ENCODE measurements at regions not wholly inside any gene's neighbourhood (a gene's known extent, or its start where the extent isn't known, plus 50 kb on each side); places are given as distances from the start of the nearest gene placed in this dataset.

DNA sequence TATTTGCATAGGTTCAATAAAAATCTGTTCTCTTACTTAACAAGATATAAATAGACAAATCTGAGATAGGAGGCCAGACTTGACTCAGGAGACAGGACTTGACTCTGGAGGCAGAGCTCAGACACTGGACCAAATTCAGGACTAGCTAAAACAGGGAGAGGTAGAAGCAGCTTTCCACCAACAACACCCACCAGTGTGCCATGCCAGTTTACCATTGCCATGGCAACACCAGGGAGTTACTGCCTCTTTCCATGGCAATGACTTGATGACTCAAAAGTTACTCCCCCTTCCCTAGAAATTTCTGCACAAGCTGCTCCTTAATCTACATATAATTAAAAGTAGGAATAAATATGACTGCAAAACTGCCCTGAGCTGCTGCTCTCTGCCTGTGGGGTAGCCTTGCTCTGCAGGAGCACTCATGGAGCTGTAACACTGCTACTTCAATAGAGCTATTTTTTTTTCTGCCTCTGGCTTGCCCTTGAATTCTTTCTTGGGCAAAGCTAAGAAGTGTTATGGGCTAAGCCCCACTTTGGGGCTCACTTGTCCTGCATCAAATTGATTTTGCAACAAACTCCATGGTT, 473.0 kb downstream of the PLK2 start:
- TF ChIP-seq SP1 (IDR thresholded peaks at IDR 0.05) (no peak), TAF1 (conservative IDR thresholded peaks at IDR 0.05) (no peak), FOXA1 (IDR thresholded peaks at IDR 0.05) (no peak), HNF4G (IDR thresholded peaks at IDR 0.05) (no peak), HNF4A (conservative IDR thresholded peaks at IDR 0.05) (no peak)
- TF ChIP-seq, protein P1, sequence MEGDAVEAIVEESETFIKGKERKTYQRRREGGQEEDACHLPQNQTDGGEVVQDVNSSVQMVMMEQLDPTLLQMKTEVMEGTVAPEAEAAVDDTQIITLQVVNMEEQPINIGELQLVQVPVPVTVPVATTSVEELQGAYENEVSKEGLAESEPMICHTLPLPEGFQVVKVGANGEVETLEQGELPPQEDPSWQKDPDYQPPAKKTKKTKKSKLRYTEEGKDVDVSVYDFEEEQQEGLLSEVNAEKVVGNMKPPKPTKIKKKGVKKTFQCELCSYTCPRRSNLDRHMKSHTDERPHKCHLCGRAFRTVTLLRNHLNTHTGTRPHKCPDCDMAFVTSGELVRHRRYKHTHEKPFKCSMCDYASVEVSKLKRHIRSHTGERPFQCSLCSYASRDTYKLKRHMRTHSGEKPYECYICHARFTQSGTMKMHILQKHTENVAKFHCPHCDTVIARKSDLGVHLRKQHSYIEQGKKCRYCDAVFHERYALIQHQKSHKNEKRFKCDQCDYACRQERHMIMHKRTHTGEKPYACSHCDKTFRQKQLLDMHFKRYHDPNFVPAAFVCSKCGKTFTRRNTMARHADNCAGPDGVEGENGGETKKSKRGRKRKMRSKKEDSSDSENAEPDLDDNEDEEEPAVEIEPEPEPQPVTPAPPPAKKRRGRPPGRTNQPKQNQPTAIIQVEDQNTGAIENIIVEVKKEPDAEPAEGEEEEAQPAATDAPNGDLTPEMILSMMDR (IDR thresholded peaks at IDR 0.05; ENCODE audit: low read depth, low read length, missing input control): no peak
- H3K9me3 ChIP-seq (ENCODE audit: control insufficient read depth in 4 of 4, low read length in 3 of 4): no peaks in the 10 kb centered on the region
- H3K4me3 ChIP-seq (ENCODE audit: low read depth in 1 of 3, low read length in 3 of 3): no peak overlapping the region
- H3K27me3 ChIP-seq (ENCODE audit: control insufficient read depth in 4 of 4, insufficient read depth in 4 of 4, low read length in 3 of 4): no peaks in the 10 kb centered on the region
- H3K36me3 ChIP-seq (ENCODE audit: control insufficient read depth in 4 of 4, insufficient read depth in 3 of 4, low read depth in 1 of 4, low read length in 3 of 4): no peaks in the 10 kb centered on the region
- H3K4me1 ChIP-seq (ENCODE audit: control insufficient read depth in 4 of 4, insufficient read depth in 4 of 4, low read length in 3 of 4): no peaks in the 10 kb centered on the region
- no peak for DNase-seq (ENCODE audit: low spot score)
- H3K27ac ChIP-seq (ENCODE audit: low read depth in 1 of 2, low read length in 2 of 2): no peak overlapping the region
- no peak overlapping the region for H3K9ac ChIP-seq (ENCODE audit: low read depth in 1 of 2, low read length in 2 of 2)

DNA sequence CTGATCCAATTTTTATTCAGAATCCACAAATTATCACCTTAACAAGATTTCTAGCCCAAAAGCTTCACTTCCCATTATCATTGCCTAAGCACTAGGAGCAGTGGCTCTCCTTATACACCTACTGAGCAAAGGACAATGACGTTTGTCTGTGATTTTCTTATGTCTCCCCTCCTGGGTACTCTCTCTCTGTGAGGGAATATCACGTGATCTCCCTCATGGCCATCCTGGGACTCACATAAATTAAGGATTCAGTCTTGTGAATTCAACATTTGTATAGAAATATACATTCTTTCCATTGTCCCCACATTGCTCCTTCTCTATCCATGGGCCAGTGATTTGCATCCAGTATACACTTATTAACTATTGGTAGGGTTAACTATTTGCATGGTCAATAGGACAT, 476.5 kb downstream of the PLK2 start:
- Histone ChIP-seq H3K27ac (ENCODE audit: low read depth in 1 of 2, low read length in 2 of 2) (no peak overlapping the region), H3K9me3 (ENCODE audit: control insufficient read depth in 4 of 4, low read length in 3 of 4) (no peaks in the 10 kb centered on the region), H3K36me3 (ENCODE audit: control insufficient read depth in 4 of 4, insufficient read depth in 3 of 4, low read depth in 1 of 4, low read length in 3 of 4) (no peaks in the 10 kb centered on the region), H3K27me3 (ENCODE audit: control insufficient read depth in 4 of 4, insufficient read depth in 4 of 4, low read length in 3 of 4) (no peaks in the 10 kb centered on the region), H3K4me1 (ENCODE audit: control insufficient read depth in 4 of 4, insufficient read depth in 4 of 4, low read length in 3 of 4) (no peaks in the 10 kb centered on the region), H3K9ac (ENCODE audit: low read depth in 1 of 2, low read length in 2 of 2) (no peak overlapping the region), H3K4me3 (ENCODE audit: low read depth in 1 of 3, low read length in 3 of 3) (no peak overlapping the region)
- no peak for DNase-seq (ENCODE audit: low spot score)
- TF ChIP-seq TAF1 (conservative IDR thresholded peaks at IDR 0.05) (no peak), HNF4G (IDR thresholded peaks at IDR 0.05) (no peak), FOXA2 (IDR thresholded peaks at IDR 0.05) (no peak), RXRA (IDR thresholded peaks at IDR 0.05) (no peak)
- TF ChIP-seq, protein P1 (IDR thresholded peaks at IDR 0.05; ENCODE audit: low read depth, low read length, missing input control): no peak
- TF ChIP-seq, protein P2, sequence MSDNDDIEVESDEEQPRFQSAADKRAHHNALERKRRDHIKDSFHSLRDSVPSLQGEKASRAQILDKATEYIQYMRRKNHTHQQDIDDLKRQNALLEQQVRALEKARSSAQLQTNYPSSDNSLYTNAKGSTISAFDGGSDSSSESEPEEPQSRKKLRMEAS (IDR thresholded peaks at IDR 0.05): no peak
- WGBS: 39% methylated on average over 2 of the region's 2 CpGs

DNA sequence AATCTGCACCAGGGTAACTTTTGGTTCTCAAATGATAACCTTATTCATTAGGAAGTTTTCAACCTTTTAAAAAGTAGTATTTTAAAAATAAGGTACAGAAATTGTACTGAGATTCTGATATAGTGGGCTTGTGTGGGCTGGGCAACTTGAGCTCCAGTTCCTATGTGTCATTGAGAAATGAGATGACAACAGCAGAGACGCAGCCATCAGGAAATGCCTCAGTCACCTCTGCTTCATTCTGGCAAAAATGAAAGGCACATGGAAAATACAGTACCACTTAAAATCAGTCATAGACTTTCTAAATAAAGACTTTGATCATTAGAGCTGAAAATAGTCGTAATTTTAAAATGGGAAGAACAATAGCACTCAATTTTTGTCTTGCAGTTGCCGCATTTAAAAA, 480.2 kb downstream of the PLK2 start:
- WGBS: 89% methylated on average over 3 of the region's 3 CpGs
- TF ChIP-seq, protein P3, sequence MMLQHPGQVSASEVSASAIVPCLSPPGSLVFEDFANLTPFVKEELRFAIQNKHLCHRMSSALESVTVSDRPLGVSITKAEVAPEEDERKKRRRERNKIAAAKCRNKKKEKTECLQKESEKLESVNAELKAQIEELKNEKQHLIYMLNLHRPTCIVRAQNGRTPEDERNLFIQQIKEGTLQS (IDR thresholded peaks at IDR 0.05): no peak
- TF ChIP-seq, protein P4, sequence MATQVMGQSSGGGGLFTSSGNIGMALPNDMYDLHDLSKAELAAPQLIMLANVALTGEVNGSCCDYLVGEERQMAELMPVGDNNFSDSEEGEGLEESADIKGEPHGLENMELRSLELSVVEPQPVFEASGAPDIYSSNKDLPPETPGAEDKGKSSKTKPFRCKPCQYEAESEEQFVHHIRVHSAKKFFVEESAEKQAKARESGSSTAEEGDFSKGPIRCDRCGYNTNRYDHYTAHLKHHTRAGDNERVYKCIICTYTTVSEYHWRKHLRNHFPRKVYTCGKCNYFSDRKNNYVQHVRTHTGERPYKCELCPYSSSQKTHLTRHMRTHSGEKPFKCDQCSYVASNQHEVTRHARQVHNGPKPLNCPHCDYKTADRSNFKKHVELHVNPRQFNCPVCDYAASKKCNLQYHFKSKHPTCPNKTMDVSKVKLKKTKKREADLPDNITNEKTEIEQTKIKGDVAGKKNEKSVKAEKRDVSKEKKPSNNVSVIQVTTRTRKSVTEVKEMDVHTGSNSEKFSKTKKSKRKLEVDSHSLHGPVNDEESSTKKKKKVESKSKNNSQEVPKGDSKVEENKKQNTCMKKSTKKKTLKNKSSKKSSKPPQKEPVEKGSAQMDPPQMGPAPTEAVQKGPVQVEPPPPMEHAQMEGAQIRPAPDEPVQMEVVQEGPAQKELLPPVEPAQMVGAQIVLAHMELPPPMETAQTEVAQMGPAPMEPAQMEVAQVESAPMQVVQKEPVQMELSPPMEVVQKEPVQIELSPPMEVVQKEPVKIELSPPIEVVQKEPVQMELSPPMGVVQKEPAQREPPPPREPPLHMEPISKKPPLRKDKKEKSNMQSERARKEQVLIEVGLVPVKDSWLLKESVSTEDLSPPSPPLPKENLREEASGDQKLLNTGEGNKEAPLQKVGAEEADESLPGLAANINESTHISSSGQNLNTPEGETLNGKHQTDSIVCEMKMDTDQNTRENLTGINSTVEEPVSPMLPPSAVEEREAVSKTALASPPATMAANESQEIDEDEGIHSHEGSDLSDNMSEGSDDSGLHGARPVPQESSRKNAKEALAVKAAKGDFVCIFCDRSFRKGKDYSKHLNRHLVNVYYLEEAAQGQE (IDR thresholded peaks at IDR 0.05): no peak
- TF ChIP-seq RXRA (IDR thresholded peaks at IDR 0.05) (no peak), GABPA (IDR thresholded peaks at IDR 0.05 in 1 of 2, conservative IDR thresholded peaks at IDR 0.05 in 1 of 2) (no peak), FOXA2 (IDR thresholded peaks at IDR 0.05) (no peak), FOXA1 (IDR thresholded peaks at IDR 0.05) (no peak), SP1 (IDR thresholded peaks at IDR 0.05) (no peak), HNF4G (IDR thresholded peaks at IDR 0.05) (no peak), HNF4A (conservative IDR thresholded peaks at IDR 0.05) (no peak), TAF1 (conservative IDR thresholded peaks at IDR 0.05) (no peak), RAD21 (IDR thresholded peaks at IDR 0.05) (no peak), EGR1 (IDR thresholded peaks at IDR 0.05; ENCODE audit: low read depth in 2 of 2) (no peak), YY1 (IDR thresholded peaks at IDR 0.05) (no peak), NR2F2 (IDR thresholded peaks at IDR 0.05) (no peak)
- TF ChIP-seq, protein P2 (IDR thresholded peaks at IDR 0.05): no peak
- TF ChIP-seq, protein P5, sequence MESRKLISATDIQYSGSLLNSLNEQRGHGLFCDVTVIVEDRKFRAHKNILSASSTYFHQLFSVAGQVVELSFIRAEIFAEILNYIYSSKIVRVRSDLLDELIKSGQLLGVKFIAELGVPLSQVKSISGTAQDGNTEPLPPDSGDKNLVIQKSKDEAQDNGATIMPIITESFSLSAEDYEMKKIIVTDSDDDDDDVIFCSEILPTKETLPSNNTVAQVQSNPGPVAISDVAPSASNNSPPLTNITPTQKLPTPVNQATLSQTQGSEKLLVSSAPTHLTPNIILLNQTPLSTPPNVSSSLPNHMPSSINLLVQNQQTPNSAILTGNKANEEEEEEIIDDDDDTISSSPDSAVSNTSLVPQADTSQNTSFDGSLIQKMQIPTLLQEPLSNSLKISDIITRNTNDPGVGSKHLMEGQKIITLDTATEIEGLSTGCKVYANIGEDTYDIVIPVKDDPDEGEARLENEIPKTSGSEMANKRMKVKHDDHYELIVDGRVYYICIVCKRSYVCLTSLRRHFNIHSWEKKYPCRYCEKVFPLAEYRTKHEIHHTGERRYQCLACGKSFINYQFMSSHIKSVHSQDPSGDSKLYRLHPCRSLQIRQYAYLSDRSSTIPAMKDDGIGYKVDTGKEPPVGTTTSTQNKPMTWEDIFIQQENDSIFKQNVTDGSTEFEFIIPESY (IDR thresholded peaks at IDR 0.05): no peak

More for the DNA sequence above, 480.2 kb downstream of the PLK2 start:
- Histone ChIP-seq H3K4me3 (ENCODE audit: low read depth in 1 of 3, low read length in 3 of 3) (no peak overlapping the region), H3K9me3 (ENCODE audit: control insufficient read depth in 4 of 4, low read length in 3 of 4) (no peaks in the 10 kb centered on the region), H3K4me1 (ENCODE audit: control insufficient read depth in 4 of 4, insufficient read depth in 4 of 4, low read length in 3 of 4) (no peaks in the 10 kb centered on the region), H3K9ac (ENCODE audit: low read depth in 1 of 2, low read length in 2 of 2) (no peak overlapping the region), H3K27ac (ENCODE audit: low read depth in 1 of 2, low read length in 2 of 2) (no peak overlapping the region), H3K27me3 (ENCODE audit: control insufficient read depth in 4 of 4, insufficient read depth in 4 of 4, low read length in 3 of 4) (no peaks in the 10 kb centered on the region), H3K36me3 (ENCODE audit: control insufficient read depth in 4 of 4, insufficient read depth in 3 of 4, low read depth in 1 of 4, low read length in 3 of 4) (no peaks in the 10 kb centered on the region)
- no peak for DNase-seq (ENCODE audit: low spot score)

Measured in liver (tissue), 8 donors.